SH-SY5Y (cell line): ENCODE measurements at regions not wholly inside any gene's neighbourhood (a gene's known extent, or its start where the extent isn't known, plus 50 kb on each side); places are given as distances from the start of the nearest gene placed in this dataset.

Experiments used
- GATA2 ChIP-seq: IDR thresholded peaks from 2 replicates; pipeline ENCODE4 v1.6.1; 2011; ENCODE audit warnings: mild to moderate bottlenecking, low read depth, low read length
- GATA3 ChIP-seq: IDR thresholded peaks from 2 replicates; pipeline ENCODE4 v1.6.1; 2011; ENCODE audit warnings: low read depth, mild to moderate bottlenecking, low read length, moderate library complexity

DNA sequence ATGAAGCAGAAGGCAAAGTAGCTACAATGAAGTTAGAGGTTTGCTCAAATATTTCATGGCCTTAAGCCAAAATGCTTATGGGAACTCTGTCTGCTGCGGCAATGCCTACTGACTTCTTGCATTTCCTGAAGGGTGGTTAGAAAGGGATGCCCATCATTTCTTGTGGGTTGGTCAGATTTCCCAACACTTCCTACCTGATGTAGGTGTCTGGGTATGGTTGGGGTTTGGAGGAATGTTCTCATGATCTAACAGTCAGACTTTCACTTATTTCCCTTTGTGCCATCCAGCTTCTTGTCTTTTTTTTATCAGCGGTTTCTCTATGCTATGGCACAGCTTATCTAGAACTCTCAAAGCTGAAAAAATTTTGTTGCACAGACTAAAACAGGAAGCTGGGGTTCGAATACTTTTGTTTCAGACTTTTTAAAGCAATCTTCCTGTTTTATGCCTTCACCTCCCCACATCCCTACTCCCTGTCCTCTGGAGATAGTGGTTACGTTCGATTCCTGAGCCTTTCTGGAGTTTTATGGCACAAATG is 307.7 kb downstream of the USP25 start:
- TF ChIP-seq GATA2 (no peak), GATA3 (no peak)

DNA sequence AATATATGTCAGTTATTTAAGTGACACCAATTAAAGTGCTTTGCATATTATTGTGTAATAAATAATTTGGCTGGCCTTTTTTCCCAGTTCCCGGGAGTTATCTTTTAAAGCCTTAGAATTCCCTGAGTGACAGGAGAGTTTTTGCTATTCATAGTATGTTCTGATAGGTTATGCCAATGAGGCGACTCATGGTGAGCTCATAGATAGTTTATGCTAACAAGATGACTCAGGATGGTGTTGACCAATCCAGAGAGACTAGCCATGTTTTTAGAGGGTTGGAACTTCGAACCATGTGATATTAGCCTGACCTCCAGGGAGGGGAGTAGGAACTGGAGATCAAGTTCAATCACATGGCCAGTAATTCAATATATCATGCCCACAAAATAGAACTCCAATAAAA is 310.8 kb downstream of the USP25 start:
- TF ChIP-seq GATA3 (no peak), GATA2 (no peak)

DNA sequence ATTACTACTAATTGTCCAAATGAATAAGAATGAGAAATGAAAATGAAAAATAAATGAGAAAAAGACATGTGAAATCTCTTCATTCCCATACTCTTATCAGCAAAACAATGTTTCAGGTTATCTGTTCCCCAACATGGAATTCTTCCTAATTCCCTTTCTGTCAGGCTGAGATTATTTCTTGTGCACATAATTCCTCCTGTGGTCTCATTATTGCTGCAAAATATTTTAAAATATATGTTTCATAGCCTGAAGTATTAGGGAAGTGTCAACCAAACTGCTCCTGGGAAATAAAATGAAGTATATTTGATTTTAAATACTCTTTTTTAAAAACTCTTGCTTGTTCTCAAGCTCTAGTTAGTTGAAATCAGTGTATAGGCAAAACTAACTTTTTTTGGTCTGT is 314.9 kb downstream of the USP25 start:
- TF ChIP-seq GATA2 (no peak), GATA3 (no peak)

DNA sequence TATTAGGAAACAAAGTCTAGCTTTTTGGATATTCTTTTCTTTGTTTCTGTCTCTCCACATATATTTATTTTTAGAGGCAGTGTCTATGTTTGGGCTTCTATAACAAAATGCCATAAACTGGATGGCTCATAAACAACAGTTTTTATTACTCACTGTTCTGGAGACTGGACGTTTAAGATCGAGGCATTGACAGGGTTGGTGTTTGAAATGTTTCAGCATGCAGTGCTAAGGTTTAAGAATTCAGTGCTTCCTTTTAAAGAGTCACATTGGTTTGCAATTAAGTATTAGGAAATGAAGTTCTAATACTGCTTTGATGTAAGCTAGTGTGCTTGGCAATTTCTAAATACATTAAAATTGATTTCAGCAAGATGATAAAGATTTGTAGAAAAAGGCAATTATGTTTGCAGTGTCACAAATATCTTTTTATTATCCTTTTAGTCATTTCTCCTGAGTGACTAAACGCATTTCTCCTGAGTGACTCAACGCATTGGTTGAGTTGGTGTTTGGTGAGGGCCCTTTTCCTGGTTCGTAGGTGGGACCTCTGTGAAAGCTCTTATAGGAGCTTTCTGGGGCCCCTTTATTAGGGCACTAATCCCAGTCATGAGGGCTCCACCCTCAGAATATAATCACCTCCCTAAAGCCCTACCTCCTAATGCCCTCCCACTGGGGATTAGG is 317.0 kb downstream of the USP25 start:
- no peak for TF ChIP-seq GATA2
- TF ChIP-seq GATA3: no peak

DNA sequence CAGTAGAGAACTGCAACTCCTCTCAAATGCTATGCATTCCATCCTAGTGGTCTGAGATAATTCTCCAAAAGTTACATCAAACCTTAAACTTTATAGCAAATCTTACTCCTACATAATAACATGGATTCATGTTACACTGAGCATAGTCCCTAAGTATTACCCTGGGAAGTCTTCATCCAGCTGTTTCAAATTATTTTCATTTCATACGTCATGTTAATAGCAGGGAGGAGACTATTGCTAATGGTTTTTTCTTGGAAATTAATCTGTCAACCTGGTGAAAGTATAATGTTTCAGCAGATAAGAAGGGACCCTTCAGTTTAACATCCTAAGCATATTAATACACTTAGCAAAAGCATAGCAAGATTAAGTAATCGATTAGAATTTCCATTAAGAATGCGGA is 318.1 kb downstream of the USP25 start:
- TF ChIP-seq GATA3 (no peak), GATA2 (no peak)

DNA sequence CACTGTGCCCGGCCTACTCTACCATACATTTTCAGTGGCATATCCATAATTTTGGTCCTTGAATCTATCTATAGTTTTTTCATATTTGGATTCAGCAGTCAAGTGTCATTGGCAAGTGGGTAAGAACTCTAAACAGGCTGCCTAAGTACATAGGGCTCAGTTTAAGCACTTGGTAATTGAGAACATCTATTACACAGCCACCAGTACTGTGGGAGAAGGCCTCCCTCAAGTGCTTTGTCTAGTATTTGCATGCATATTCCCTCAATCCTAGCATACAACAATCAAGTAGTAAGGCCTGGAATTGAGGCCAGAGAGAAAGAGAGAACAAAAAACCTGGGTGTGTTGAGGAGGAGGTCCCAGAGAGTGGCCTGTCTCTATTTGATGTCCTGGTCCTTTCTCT is 325.2 kb downstream of the USP25 start:
- TF ChIP-seq GATA2: no peak
- TF ChIP-seq GATA3: no peak

DNA sequence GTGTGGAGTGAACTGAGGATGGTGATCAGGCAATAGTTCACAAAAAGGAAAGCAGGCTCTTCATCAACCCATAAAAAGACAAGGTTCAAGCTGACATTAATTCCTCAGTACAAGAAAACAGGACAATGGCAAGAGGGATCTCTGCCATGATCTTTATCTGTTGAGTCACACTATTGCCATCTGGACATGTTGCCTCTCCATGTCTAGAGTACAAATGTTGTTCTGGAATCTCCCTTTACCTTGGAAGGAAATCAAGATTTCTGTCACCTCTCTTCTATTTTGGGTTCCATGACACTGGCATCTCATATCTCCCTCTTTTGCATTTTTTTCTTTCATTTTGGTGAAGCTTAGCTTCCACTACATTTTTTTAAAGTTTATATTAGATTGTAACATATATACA is 329.1 kb downstream of the USP25 start:
- TF ChIP-seq GATA2 (no peak), GATA3 (no peak)

DNA sequence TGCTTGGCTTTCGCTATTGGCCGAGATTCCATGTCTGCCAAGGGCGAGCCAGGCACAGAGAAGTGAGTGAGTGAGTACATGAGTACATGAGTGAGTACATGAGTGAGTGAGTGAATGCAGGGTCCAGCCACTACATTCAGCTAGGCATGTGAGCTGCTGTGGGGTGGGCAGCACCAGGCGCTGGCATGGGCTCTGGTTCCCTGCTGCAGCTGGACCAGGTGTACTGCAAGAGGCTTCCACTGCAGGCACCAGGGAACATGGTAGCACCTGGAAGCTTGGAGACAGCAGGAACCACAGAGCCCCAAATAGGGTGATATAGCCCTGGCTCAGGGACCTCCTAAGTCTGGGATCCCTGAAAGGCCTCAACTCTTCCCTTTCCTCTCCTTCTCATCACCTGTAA is 330.2 kb downstream of the USP25 start:
- TF ChIP-seq GATA2 (no peak), GATA3 (no peak)

DNA sequence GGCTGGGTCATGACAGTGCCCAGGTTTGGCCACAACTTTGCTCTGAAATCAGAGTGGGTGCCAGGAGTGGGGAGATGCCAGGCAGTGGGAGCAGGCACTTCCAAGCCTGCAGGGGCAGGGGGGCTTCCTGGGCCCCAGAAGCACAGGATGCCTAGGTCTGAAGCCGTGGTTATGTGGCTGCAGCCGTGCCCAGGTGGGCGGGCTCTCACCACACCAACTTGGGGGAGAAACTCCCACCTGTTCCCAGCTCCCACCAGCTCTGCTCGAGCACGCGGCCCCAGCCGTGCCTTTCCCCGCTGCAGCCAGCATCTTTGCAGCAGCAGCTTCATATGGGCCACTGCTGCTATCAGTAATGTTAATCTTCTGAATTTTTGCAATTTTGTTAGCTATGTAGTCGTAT is 331.4 kb downstream of the USP25 start:
- TF ChIP-seq GATA3 (no peak), GATA2 (no peak)

DNA sequence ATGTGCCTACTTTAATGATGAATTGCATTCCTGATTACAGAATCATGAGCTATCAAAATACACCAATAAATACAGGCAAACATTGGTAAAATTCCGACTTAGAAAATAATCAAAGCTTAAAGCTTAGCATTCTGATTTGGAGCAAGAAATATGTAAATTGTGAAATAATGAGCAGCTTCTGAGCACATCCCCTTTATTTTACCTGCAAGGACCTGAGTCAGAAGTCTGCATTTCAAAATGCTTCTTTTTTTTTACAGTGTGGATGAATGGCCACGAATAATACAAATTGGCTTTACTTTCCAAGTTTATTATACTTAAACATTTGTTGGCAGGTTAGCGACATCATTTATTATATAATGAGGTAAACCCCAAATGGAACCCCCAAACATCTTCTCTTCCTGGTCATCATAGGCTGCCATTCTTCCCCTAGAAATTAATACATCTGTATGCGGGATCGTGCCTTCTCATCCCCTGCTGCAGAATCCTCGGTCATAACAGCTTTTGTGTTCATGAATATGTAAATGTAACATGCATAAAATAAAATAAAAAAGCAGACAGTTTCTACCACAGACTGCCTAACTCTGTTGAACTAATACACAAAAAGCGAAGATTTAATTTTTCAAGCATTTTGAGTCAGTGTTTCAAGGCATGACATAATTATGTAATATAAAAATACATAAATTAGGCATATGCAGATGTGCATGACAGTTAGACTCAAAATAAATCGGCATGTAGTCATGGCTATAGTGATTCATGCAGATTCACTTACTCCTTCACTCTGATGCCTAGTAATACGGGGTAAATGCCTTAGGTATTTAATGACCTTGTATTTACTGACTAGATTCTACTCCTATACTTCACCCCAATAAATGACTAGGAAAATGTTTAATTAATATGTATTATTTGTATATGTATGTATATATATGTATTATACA is 339.7 kb downstream of the USP25 start:
- no peak for TF ChIP-seq GATA3
- no peak for TF ChIP-seq GATA2

DNA sequence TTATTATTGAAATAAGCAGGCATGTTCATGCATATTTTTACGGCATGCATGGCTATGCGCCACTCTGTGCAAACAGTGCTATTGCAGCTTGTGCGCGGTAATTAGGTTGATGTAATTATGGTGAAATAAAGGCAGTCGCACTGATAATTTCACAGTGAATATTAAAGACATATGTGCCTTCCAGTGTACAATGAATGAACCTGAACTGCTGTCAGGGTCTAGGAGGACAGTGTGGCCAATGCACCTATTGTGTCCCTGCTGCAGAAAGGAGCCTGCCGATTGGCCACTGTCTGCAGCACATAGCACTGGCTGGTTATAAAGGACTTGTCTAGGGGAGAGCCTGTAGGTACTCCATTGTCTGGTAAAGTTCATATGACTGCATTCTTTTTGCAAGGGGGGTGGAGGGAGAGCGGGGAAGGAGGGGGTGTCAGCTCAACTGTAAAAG is 340.4 kb downstream of the USP25 start:
- TF ChIP-seq GATA2 (0 out of 2 replicates have a peak, but pooled peaks have one; percentile 32), GATA3 (no peak)

DNA sequence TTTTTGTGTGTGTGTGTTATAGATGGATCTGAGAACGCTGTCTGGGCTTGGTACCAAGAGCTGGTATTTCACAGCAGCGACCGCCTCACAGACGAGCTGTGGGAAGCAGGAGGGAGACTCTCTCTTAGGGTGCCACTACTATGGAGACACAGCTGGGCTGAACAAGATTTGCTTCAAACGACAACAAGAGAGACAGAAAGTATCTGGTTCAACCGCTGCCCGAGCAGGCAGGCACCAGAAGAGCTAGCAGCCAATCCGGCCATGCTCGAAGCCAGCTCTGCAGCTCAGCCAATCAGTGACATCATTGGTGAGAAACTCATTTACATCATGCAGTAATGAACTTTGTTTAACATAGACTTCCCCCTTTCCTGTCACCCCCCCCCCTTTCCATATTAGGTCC is 341.3 kb downstream of the USP25 start:
- no peak for TF ChIP-seq GATA3
- no peak for TF ChIP-seq GATA2

DNA sequence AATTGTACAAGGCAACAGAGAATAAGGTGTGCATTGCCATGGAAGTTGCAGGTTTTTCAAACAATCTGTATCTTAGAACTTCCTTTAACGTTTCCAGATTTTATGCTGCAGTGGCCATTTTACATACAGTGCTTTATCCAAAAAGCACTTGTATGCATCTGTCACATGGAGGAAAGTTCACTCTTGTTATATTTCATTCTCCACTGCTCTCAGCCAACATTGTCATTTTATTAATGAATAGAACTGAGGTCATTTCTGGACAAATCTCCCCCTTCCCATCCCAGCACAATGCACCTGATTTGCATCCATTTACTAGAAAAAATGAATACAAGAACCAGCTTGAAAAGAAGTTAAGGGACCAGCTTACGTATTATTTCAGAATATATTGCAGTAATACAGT is 342.0 kb downstream of the USP25 start:
- TF ChIP-seq GATA3 (no peak), GATA2 (no peak)

DNA sequence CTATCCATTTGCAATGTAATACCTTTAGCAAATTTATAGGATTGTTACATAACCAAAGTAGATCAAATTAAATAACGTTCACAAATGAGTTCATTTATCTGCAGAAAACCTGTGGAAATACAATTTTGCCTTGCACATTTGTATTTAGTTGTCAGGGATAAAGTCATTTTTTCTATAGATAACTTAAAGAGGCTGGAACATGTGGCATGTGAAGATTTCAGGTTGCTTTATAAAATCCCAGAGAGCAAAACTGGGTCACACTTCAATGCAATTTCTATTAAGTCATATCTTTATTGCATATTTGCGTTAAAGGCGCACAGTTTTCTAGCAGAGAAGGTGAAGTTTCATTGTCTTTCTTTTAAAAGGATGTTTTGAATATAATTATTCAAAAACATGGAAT is 342.4 kb downstream of the USP25 start:
- TF ChIP-seq GATA2 (no peak), GATA3 (no peak)

DNA sequence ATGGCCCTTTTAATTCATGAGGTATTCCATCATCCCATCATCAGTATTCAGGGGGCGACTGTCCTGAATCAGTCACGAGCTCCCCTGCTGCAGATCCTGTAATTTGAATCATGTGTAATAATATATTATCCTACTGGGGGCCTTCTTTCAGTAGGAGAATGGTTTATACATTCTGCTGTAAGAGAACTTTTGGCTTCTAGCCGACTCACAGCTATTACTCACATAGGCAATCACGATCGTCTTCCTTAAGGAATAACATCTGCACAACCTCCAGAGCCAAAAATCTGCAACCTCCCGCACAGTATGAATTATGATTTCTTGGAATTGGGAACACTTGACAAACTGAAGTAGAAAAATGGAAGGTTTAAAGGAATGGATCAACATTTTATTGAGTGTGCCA is 343.0 kb downstream of the USP25 start:
- TF ChIP-seq GATA2 (no peak), GATA3 (no peak)
